Ovary (tissue), 7 donors: ENCODE measurements at regions not wholly inside any gene's neighbourhood (a gene's known extent, or its start where the extent isn't known, plus 50 kb on each side); places are given as distances from the start of the nearest gene placed in this dataset.

ENCODE experiments used
- DNase-seq, 5 donors: peaks; one replicate each; pipeline ENCODE4 v3.0.0-alpha.2; 2019 to 2020
- H3K27ac ChIP-seq, 2 donors: fragments of 200-600 bp; one replicate each; pipeline versions ENCODE4 v1.5.1 to v1.8.0; 2019 to 2022
- H3K27me3 ChIP-seq: fragments of 200-600 bp; one replicate; pipeline ENCODE4 v1.8.0; 2022
- H3K36me3 ChIP-seq: fragments of 200-600 bp; sonication (generic); one replicate; pipeline ENCODE4 v1.5.1; 2019
- H3K4me1 ChIP-seq: one replicate; pipeline ENCODE4 v1.8.1; 2013; ENCODE audit warnings: mild to moderate bottlenecking, moderate library complexity; ENCODE audit not compliant: insufficient read depth
- H3K4me3 ChIP-seq: fragments of 200-600 bp; sonication (generic); one replicate; pipeline ENCODE4 v1.5.1; 2017
- H3K9me3 ChIP-seq, 2 donors: fragments of 200-600 bp in 1 of 2; sonication (generic) in 1 of 2; one replicate each; pipeline versions ENCODE4 v1.5.1 to v1.8.1; 2013 to 2019; ENCODE audit warnings: mild to moderate bottlenecking in 1 of 2, moderate library complexity in 1 of 2
- EP300 ChIP-seq: sonication (generic); formaldehyde crosslinking; IDR thresholded peaks from one replicate; pipeline ENCODE4 v1.6.1; 2017; ENCODE audit warnings: antibody characterized with exemption
- POLR2A ChIP-seq: fragments of 450-650 bp; IDR thresholded peaks from one replicate; pipeline ENCODE4 v1.6.1; 2017; ENCODE audit warnings: antibody characterized with exemption, mild to moderate bottlenecking, moderate library complexity
- WGBS, 3 donors: extraction: QIAGEN DNeasy Blood & Tissue Kit in 1 of 3; methylation state at CpG; one replicate each; pipeline versions ENCODE4 v1.1.5 to v1.1.7; 2013 to 2017; 5-methylcytosine and 5-hydroxymethylcytosine counted together
- intact Hi-C, 4 donors: fragments of 100-400 bp; cut with DNase I; formaldehyde crosslinking; loops; one replicate each; pipeline versions ENCODE4 v1.11.0 to v1.15.1; 2022 to 2023
- TF ChIP-seq, protein P1 (sequence below), 3 donors: fragments of 450-650 bp in 2 of 3; fragments of 200-600 bp in 1 of 3; IDR thresholded peaks; one replicate each; pipeline versions ENCODE4 v1.5.1 to v1.8.0; 2016 to 2022; ENCODE audit warnings: antibody characterized with exemption in 3 of 3, mild to moderate bottlenecking in 1 of 3
- donor health status: DM: no; HTN: no; CAD: no; lungs with moderate emphysema.
- donor health status: DM: no; HTN: no; CAD: no.
- donor health status: Bipolar disorder and iron deficiency.
- donor health status: DM: no; HTN: no; CAD: no.
- donor health status: DM: yes; HTN: yes; CAD: no.

DNA sequence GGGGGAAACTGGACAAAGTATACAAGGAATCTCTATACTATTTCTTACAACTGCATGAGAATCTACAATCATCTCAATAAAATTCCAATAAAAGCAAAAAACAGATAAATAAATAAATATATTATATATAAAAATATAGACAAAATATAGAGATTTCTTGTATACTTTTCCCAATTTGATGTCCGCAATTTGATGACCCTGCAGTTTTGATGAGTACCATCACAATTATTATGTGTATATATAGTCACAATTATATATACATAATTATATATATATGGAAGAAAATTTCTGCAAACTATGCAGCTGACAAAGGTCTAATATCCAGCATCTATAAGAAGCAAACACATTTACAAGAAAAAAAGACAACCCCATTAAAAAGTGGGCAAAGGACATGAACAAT lies 169.2 kb upstream of the ATXN1 start:
- intact Hi-C loops, result no loop called here
- no peak for DNase-seq
- WGBS, 3 donors, result 93 to 98% (median 97%) methylated on average over 1 of the region's 1 CpG
- Histone ChIP-seq H3K4me1 (no peaks in the 10 kb centered on the region), H3K9me3 (no peaks in the 10 kb centered on the region), H3K27me3 (no peaks in the 10 kb centered on the region), H3K36me3 (no peaks in the 10 kb centered on the region), H3K27ac (no peak overlapping the region), H3K4me3 (no peak overlapping the region)
- TF ChIP-seq, protein P1, sequence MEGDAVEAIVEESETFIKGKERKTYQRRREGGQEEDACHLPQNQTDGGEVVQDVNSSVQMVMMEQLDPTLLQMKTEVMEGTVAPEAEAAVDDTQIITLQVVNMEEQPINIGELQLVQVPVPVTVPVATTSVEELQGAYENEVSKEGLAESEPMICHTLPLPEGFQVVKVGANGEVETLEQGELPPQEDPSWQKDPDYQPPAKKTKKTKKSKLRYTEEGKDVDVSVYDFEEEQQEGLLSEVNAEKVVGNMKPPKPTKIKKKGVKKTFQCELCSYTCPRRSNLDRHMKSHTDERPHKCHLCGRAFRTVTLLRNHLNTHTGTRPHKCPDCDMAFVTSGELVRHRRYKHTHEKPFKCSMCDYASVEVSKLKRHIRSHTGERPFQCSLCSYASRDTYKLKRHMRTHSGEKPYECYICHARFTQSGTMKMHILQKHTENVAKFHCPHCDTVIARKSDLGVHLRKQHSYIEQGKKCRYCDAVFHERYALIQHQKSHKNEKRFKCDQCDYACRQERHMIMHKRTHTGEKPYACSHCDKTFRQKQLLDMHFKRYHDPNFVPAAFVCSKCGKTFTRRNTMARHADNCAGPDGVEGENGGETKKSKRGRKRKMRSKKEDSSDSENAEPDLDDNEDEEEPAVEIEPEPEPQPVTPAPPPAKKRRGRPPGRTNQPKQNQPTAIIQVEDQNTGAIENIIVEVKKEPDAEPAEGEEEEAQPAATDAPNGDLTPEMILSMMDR (IDR thresholded peaks at IDR 0.05), result no peak
- no peak for TF ChIP-seq EP300
- no peak for TF ChIP-seq POLR2A

DNA sequence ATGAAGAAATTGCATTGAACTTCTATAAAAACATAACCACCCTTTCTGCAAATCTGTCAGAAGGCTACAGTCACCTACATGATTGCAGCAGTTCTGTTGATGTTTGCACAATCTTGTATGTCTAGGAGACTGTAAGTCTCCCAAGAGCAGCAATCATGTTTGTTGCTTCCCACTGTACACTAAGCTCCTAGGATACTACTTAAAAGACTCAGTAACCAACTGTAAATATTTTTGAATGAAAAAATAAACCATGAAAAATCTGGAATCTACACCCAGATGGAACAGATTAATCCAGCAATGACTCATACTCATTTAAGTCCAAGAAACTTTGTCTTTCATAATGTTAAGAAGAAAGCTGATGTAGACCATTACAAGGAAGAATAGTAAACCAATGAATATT lies 168.5 kb upstream of the ATXN1 start:
- Histone ChIP-seq H3K27ac (no peak overlapping the region), H3K36me3 (no peaks in the 10 kb centered on the region), H3K4me3 (no peak overlapping the region), H3K27me3 (no peaks in the 10 kb centered on the region), H3K9me3 (no peaks in the 10 kb centered on the region), H3K4me1 (no peaks in the 10 kb centered on the region)
- no peak for DNase-seq
- intact Hi-C loops, result no loop called here
- TF ChIP-seq EP300 (no peak), POLR2A (no peak)
- TF ChIP-seq, protein P1 (IDR thresholded peaks at IDR 0.05), result no peak

DNA sequence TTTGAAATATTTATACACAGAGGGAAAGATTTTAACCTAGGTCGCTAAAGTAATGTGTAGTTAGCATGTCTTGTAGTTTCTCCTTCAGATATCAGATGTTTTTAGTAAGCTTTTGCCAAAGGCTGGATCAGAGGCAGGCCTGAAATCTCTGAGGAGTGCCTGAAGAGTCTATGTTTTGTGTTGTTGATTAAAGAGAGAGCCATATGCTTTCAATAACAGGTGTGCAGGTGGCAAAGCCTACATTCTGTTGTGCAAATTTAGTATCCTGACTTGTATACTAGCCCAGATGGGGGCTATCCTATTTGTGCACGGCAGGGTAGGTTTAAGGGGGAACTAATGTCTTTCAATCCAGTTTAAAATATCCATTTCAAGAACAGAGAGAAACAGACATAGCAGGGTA lies 167.1 kb upstream of the ATXN1 start:
- no peaks in the 10 kb centered on the region for H3K36me3 ChIP-seq
- TF ChIP-seq, protein P1 (IDR thresholded peaks at IDR 0.05), result no peak
- no peak for TF ChIP-seq POLR2A
- no peak for TF ChIP-seq EP300
- H3K9me3 ChIP-seq, result no peaks in the 10 kb centered on the region
- 45 to 61% (median 54%) methylated on average over 2 of the region's 2 CpGs for WGBS, 3 donors
- no peak overlapping the region for H3K4me3 ChIP-seq
- no peaks in the 10 kb centered on the region for H3K27me3 ChIP-seq
- intact Hi-C loops, result no loop called here
- no peaks in the 10 kb centered on the region for H3K4me1 ChIP-seq
- no peak overlapping the region for H3K27ac ChIP-seq
- no peak for DNase-seq

DNA sequence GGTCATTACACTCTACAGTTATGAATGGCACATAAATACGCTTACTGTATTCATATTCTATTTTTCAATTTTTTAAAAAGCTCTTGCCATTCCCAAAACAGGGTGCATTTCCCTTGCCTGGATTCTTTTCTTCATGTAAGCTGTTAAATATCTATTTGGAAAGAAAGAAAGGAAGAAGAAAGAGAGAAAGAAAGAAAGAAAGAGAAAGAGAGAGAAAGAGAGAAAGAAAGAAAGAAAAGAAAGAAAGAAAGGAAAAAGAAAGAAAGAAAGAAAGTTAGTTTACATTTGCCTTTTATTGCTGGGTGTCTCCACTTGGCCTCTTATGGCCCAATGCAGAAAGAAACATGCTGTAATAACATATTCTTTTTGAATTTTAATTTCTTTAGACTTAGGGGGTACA lies 165.9 kb upstream of the ATXN1 start:
- no peak overlapping the region for H3K4me3 ChIP-seq
- H3K27ac ChIP-seq, result no peak overlapping the region
- H3K9me3 ChIP-seq, result no peaks in the 10 kb centered on the region
- intact Hi-C loops, result no loop called here
- DNase-seq, result no peak
- no peaks in the 10 kb centered on the region for H3K36me3 ChIP-seq
- 93 to 94% (median 94%) methylated on average over 1 of the region's 1 CpG for WGBS, 3 donors
- TF ChIP-seq POLR2A (no peak), EP300 (no peak)
- TF ChIP-seq, protein P1 (IDR thresholded peaks at IDR 0.05), result no peak
- no peaks in the 10 kb centered on the region for H3K27me3 ChIP-seq
- H3K4me1 ChIP-seq, result no peaks in the 10 kb centered on the region

- no peak for DNase-seq
- intact Hi-C loops, result no loop called here
- 74 to 86% (median 82%) methylated on average over 4 of the region's 4 CpGs for WGBS, 3 donors
- TF ChIP-seq, protein P1 (IDR thresholded peaks at IDR 0.05), result no peak
- TF ChIP-seq EP300 (no peak), POLR2A (no peak)
- H3K36me3 ChIP-seq, result no peaks in the 10 kb centered on the region
- no peaks in the 10 kb centered on the region for H3K9me3 ChIP-seq
- no peak overlapping the region for H3K27ac ChIP-seq
- H3K27me3 ChIP-seq, result no peaks in the 10 kb centered on the region
- H3K4me1 ChIP-seq, result no peaks in the 10 kb centered on the region
- H3K4me3 ChIP-seq, result no peak overlapping the region
Measured at GRCh38 chr6:16925461-16925860, 164.2 kb upstream of the ATXN1 start.
